ENCODE measurements at regions not wholly inside any gene's neighbourhood (a gene's known extent, or its start where the extent isn't known, plus 50 kb on each side); places are given as distances from the start of the nearest gene placed in this dataset.

DNA sequence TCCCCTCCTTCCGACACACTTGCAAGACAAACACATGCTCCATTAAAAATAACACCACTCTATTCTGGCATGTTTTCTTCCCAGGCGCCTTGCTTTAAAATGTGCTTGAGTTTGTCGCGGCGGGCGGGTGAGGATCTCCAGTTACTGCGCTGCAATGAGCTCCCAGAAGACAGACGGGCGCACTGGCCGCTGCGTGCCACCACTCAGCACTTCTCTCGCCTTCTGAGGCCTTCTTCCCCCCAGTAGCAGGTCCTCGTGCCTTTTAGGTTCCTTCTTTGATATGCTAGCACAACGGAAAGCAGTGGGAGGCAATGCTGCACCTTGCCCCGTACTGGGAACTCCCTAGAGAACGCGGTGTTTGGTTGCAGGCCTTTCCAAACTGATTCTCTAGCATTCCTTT, 279.5 kb upstream of the NR5A2 start:
- TF ChIP-seq, protein P1, sequence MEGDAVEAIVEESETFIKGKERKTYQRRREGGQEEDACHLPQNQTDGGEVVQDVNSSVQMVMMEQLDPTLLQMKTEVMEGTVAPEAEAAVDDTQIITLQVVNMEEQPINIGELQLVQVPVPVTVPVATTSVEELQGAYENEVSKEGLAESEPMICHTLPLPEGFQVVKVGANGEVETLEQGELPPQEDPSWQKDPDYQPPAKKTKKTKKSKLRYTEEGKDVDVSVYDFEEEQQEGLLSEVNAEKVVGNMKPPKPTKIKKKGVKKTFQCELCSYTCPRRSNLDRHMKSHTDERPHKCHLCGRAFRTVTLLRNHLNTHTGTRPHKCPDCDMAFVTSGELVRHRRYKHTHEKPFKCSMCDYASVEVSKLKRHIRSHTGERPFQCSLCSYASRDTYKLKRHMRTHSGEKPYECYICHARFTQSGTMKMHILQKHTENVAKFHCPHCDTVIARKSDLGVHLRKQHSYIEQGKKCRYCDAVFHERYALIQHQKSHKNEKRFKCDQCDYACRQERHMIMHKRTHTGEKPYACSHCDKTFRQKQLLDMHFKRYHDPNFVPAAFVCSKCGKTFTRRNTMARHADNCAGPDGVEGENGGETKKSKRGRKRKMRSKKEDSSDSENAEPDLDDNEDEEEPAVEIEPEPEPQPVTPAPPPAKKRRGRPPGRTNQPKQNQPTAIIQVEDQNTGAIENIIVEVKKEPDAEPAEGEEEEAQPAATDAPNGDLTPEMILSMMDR (IDR thresholded peaks at IDR 0.05), result no peak
- TF ChIP-seq POLR2A (IDR thresholded peaks at IDR 0.05), result no peak

Data from thyroid gland (tissue), 4 donors.